WERI-Rb-1 (cell line): ENCODE measurements at regions not wholly inside any gene's neighbourhood (a gene's known extent, or its start where the extent isn't known, plus 50 kb on each side); places are given as distances from the start of the nearest gene placed in this dataset.
"Not testable (repeated sequence)": the region's sequence is repeated elsewhere in the genome, so short reads cannot be mapped to it uniquely, and the experiment has no call there.

ENCODE experiments used
- DNase-seq: peaks from one replicate; pipeline ENCODE4 v3.0.0-alpha.2; 2020
- H3K27ac ChIP-seq: fragments of 250-450 bp; sonication (Bioruptor Pico); 2 replicates; pipeline ENCODE4 v1.5.1; 2020; ENCODE audit warnings: mild to moderate bottlenecking, moderate library complexity
- H3K27me3 ChIP-seq: fragments of 250-450 bp; sonication (Bioruptor Pico); 2 replicates; pipeline ENCODE4 v1.5.1; 2021; ENCODE audit warnings: mild to moderate bottlenecking, low read depth, moderate library complexity; ENCODE audit not compliant: insufficient read depth, severe bottlenecking
- H3K36me3 ChIP-seq: fragments of 250-450 bp; sonication (Bioruptor Pico); 2 replicates; pipeline ENCODE4 v1.5.1; 2020; ENCODE audit warnings: mild to moderate bottlenecking, moderate library complexity
- H3K4me3 ChIP-seq: 2 replicates; pipeline ENCODE4 v1.5.1; 2011; ENCODE audit warnings: low read depth, mild to moderate bottlenecking, control low read depth, low read length
- H3K9me3 ChIP-seq: fragments of 250-450 bp; sonication (Bioruptor Pico); 2 replicates; pipeline ENCODE4 v1.5.1; 2021; ENCODE audit warnings: mild to moderate bottlenecking, moderate library complexity; ENCODE audit not compliant: severe bottlenecking
- TF ChIP-seq, protein P1 (sequence below): IDR thresholded peaks from 2 replicates; pipeline ENCODE4 v1.5.1; 2011; ENCODE audit warnings: low read depth, mild to moderate bottlenecking, control low read depth, inconsistent platforms, low read length

DNA sequence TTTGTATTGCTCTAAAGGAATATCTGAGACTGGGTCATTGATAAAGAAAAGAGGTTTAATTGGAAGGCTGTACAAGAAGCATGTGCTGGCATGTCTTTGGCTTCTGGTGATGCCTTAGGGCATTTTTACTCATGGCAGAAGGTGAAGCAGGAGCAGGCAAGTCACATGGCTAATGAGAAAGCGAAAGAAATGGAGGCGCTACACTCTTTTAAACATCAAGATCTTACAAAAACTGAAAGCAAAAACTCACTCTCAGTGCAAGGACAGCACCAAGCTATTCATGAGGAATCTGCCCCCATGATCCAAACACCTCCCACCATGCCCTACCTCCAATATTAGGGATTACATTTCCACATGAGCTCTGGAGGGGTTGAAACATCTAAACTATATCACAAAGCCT lies 1458.8 kb upstream of the ACO1 start:
- Histone ChIP-seq H3K9me3 (no peaks in the 10 kb centered on the region), H3K4me3 (no peak overlapping the region), H3K36me3 (no peaks in the 10 kb centered on the region), H3K27ac (no peak overlapping the region), H3K27me3 (no peaks in the 10 kb centered on the region)
- TF ChIP-seq, protein P1, sequence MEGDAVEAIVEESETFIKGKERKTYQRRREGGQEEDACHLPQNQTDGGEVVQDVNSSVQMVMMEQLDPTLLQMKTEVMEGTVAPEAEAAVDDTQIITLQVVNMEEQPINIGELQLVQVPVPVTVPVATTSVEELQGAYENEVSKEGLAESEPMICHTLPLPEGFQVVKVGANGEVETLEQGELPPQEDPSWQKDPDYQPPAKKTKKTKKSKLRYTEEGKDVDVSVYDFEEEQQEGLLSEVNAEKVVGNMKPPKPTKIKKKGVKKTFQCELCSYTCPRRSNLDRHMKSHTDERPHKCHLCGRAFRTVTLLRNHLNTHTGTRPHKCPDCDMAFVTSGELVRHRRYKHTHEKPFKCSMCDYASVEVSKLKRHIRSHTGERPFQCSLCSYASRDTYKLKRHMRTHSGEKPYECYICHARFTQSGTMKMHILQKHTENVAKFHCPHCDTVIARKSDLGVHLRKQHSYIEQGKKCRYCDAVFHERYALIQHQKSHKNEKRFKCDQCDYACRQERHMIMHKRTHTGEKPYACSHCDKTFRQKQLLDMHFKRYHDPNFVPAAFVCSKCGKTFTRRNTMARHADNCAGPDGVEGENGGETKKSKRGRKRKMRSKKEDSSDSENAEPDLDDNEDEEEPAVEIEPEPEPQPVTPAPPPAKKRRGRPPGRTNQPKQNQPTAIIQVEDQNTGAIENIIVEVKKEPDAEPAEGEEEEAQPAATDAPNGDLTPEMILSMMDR: no peak
- DNase-seq: no peak

DNA sequence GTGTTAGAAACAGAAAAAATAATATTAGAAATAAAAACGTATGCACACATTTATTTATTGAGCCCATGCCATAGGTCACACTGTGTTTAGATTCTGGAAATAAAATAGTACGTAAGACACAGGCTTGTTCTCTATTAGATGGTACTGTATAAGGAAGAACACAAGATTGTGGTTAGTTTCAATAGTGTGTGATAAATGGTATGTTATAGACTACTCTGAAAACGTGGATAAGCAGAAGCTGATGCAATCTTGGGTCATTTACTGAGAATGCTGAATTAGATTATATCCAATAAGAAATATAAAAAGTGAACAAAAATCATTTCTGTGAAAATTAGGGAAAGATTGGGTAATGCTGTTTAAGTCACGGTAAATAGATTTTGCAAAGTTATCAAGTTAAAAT lies 1456.4 kb upstream of the ACO1 start:
- no peaks in the 10 kb centered on the region for H3K36me3 ChIP-seq
- TF ChIP-seq, protein P1: no peak
- H3K4me3 ChIP-seq: no peak overlapping the region
- no peak for DNase-seq
- no peak overlapping the region for H3K27ac ChIP-seq
- H3K27me3 ChIP-seq: no peaks in the 10 kb centered on the region
- H3K9me3 ChIP-seq: no peaks in the 10 kb centered on the region

DNA sequence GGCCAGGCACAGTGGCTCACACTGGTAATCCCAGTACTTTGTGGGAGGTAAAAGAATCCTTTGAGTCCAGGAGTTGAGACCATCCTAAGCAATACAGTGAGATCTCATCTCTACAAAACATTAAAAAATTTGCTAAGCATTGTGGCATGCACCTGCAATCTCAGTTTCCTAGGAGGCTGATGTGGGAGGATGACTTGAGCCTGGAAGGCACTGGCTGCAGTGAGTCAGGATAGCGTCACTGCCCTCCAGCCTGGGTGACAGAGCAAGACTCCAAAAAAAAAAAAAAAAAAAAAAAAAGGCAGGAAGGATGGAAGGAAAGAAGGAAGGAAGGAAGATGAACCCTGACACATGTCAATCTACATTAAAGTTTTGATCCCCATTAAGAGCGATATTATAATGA lies 1452.2 kb upstream of the ACO1 start:
- H3K27ac ChIP-seq: no peak overlapping the region
- H3K36me3 ChIP-seq: no peaks in the 10 kb centered on the region
- H3K9me3 ChIP-seq: no peaks in the 10 kb centered on the region
- TF ChIP-seq, protein P1: no peak
- no peak overlapping the region for H3K4me3 ChIP-seq
- H3K27me3 ChIP-seq: no peaks in the 10 kb centered on the region
- no peak for DNase-seq

DNA sequence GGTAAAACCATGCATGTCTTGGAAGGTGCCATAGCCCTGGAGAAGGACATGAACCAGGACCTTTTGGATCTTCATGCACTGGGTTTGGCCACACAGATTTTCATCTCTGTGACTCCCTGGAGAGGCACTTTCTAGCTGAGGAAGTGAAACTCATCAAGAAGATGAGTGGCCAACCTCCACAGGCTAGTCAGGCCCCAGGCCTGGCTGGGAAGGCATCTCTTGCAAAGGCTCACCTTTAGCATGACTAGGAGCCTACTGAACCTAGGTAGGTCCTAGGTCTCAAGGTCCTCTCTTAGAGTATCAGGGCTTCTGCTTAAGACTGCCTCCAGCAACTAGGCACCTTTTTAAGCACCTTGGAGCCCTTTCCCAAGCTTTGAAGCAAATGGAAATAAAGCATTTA lies 1448.7 kb upstream of the ACO1 start:
- TF ChIP-seq, protein P1: no peak
- no peak overlapping the region for H3K27ac ChIP-seq
- no peak overlapping the region for H3K4me3 ChIP-seq
- no peaks in the 10 kb centered on the region for H3K27me3 ChIP-seq
- no peaks in the 10 kb centered on the region for H3K36me3 ChIP-seq
- no peak for DNase-seq
- H3K9me3 ChIP-seq: no peaks in the 10 kb centered on the region

DNA sequence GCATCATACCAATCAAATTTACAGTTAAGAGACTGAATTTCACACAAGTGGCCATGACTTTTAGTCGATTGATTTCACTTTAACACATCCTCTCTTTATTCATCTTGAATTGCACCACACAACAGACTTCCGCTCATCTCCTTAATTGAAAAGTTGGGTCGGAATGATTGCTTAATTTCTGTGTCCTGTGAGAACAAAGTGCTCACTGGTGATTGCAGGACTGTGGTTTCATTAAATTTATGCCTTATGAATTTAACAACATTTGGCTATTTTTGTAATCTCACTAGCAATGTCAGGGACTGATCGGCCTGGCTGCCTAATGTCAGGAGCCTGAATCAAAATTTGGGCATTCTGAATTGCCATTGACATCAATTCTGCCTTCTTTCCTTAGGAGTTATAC lies 1447.3 kb upstream of the ACO1 start:
- H3K36me3 ChIP-seq: no peaks in the 10 kb centered on the region
- no peaks in the 10 kb centered on the region for H3K27me3 ChIP-seq
- TF ChIP-seq, protein P1: no peak
- no peak overlapping the region for H3K27ac ChIP-seq
- no peak for DNase-seq
- no peaks in the 10 kb centered on the region for H3K9me3 ChIP-seq
- no peak overlapping the region for H3K4me3 ChIP-seq

DNA sequence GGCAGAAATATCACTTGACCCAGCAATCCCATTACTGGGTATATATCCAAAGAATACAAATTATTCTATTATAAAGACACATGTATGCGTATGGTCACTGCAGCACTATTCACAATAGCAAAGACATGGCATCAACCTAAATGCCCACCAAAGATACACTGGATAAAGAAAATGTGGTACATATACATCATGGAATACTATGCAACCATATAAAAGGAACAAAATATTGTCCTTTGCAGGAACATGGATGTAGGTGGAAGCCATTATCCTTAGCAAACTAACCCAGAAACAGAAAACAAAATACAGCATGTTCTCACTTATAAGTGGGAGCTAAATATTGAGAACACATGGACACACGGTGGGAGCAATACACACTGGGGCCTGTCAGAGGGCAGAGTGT lies 1441.6 kb upstream of the ACO1 start:
- not testable (repeated sequence) for H3K9me3 ChIP-seq, H3K27ac ChIP-seq, H3K4me3 ChIP-seq, H3K36me3 ChIP-seq, H3K27me3 ChIP-seq, DNase-seq
